Activated naive CD8-positive, alpha-beta T cell (primary cell): ENCODE measurements at regions not wholly inside any gene's neighbourhood (a gene's known extent, or its start where the extent isn't known, plus 50 kb on each side); places are given as distances from the start of the nearest gene placed in this dataset.
"Not testable (repeated sequence)": the region's sequence is repeated elsewhere in the genome, so short reads cannot be mapped to it uniquely, and the experiment has no call there.

Experiments
- H3K27ac Mint-ChIP-seq: one replicate; pipeline ENCODE4 v1.8.0; 2021; ENCODE audit warnings: mixed read lengths
- H3K27me3 Mint-ChIP-seq: one replicate; pipeline ENCODE4 v1.8.0; 2021; ENCODE audit warnings: mixed read lengths
- H3K36me3 Mint-ChIP-seq: one replicate; pipeline ENCODE4 v1.8.0; 2021; ENCODE audit warnings: mixed read lengths
- H3K4me1 Mint-ChIP-seq: one replicate; pipeline ENCODE4 v1.8.0; 2021; ENCODE audit warnings: low read depth, mixed read lengths
- H3K4me3 Mint-ChIP-seq: one replicate; pipeline ENCODE4 v1.8.0; 2021; ENCODE audit warnings: mild to moderate bottlenecking, mixed read lengths
- H3K9me3 Mint-ChIP-seq: one replicate; pipeline ENCODE4 v1.8.0; 2021; ENCODE audit warnings: low read depth, mixed read lengths

- Mint-ChIP-seq H3K9me3 (no peaks in the 10 kb centered on the region), H3K4me3 (no peak overlapping the region), H3K4me1 (no peaks in the 10 kb centered on the region)
These were observed 353.3 kb upstream of the CNR1 start for GRCh38 chr6:88519301-88520016.

GRCh38 chr6:88517737-88518136, 351.6 kb upstream of the CNR1 start:
- H3K27me3 Mint-ChIP-seq, result peaks cover 1% of the 10 kb centered on the region

More at GRCh38 chr6:88519301-88520016, 353.3 kb upstream of the CNR1 start:
- Mint-ChIP-seq H3K36me3 (no peaks in the 10 kb centered on the region), H3K27ac (no peak overlapping the region), H3K27me3 (peaks cover 1% of the 10 kb centered on the region)

GRCh38 chr6:88513920-88514319, 347.8 kb upstream of the CNR1 start:
- Mint-ChIP-seq H3K27me3 (peaks cover 3% of the 10 kb centered on the region), H3K9me3 (no peaks in the 10 kb centered on the region), H3K27ac (no peak overlapping the region), H3K4me3 (no peak overlapping the region), H3K36me3 (no peaks in the 10 kb centered on the region), H3K4me1 (no peaks in the 10 kb centered on the region)

More at GRCh38 chr6:88517737-88518136, 351.6 kb upstream of the CNR1 start:
- no peak overlapping the region for H3K27ac Mint-ChIP-seq
- no peaks in the 10 kb centered on the region for H3K4me1 Mint-ChIP-seq
- H3K9me3 Mint-ChIP-seq, result no peaks in the 10 kb centered on the region
- no peaks in the 10 kb centered on the region for H3K36me3 Mint-ChIP-seq
- H3K4me3 Mint-ChIP-seq, result no peak overlapping the region

GRCh38 chr6:88513471-88513870, 347.3 kb upstream of the CNR1 start:
- no peaks in the 10 kb centered on the region for H3K36me3 Mint-ChIP-seq
- H3K27me3 Mint-ChIP-seq, result peaks cover 3% of the 10 kb centered on the region
- H3K9me3 Mint-ChIP-seq, result no peaks in the 10 kb centered on the region
- H3K27ac Mint-ChIP-seq, result no peak overlapping the region
- H3K4me3 Mint-ChIP-seq, result no peak overlapping the region
- H3K4me1 Mint-ChIP-seq, result no peaks in the 10 kb centered on the region

DNA sequence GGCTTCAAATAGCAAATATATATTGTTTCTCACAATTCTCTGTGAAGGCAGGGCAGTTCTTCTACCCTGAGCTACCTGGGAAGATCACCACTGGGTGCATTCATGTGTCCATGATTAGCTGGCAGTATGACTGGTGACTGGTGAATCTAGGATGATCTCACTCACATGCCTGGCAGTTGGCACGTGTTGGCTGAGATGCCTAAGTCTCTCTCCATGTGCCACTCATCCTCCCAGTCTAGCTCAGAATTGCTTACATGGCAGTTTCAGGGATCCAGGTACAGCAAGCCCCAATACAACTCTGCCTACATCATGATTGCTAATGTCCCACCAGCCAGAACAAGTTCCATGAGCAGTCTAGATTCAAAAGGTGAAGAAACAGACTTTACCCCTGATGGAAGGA, 346.8 kb upstream of the CNR1 start:
- no peaks in the 10 kb centered on the region for H3K4me1 Mint-ChIP-seq
- H3K4me3 Mint-ChIP-seq, result no peak overlapping the region
- no peaks in the 10 kb centered on the region for H3K36me3 Mint-ChIP-seq
- no peaks in the 10 kb centered on the region for H3K9me3 Mint-ChIP-seq
- peaks cover 3% of the 10 kb centered on the region for H3K27me3 Mint-ChIP-seq
- no peak overlapping the region for H3K27ac Mint-ChIP-seq

- no peaks in the 10 kb centered on the region for H3K4me1 Mint-ChIP-seq
- no peaks in the 10 kb centered on the region for H3K36me3 Mint-ChIP-seq
- no peak overlapping the region for H3K27ac Mint-ChIP-seq
- H3K4me3 Mint-ChIP-seq, result no peak overlapping the region
- H3K27me3 Mint-ChIP-seq, result peaks cover 9% of the 10 kb centered on the region
- no peaks in the 10 kb centered on the region for H3K9me3 Mint-ChIP-seq
These were observed 336.2 kb upstream of the CNR1 start for GRCh38 chr6:88502391-88502790.

- H3K9me3 Mint-ChIP-seq, result no peaks in the 10 kb centered on the region
- H3K36me3 Mint-ChIP-seq, result no peaks in the 10 kb centered on the region
- H3K27ac Mint-ChIP-seq, result no peak overlapping the region
- no peaks in the 10 kb centered on the region for H3K4me1 Mint-ChIP-seq
- peaks cover 8% of the 10 kb centered on the region for H3K27me3 Mint-ChIP-seq
- H3K4me3 Mint-ChIP-seq, result no peak overlapping the region
These were observed 333.9 kb upstream of the CNR1 start for GRCh38 chr6:88499845-88500699.

GRCh38 chr6:88499436-88499835, 333.3 kb upstream of the CNR1 start:
- Mint-ChIP-seq H3K9me3 (no peaks in the 10 kb centered on the region), H3K4me1 (no peaks in the 10 kb centered on the region), H3K27ac (no peak overlapping the region), H3K36me3 (no peaks in the 10 kb centered on the region), H3K27me3 (peaks cover 8% of the 10 kb centered on the region), H3K4me3 (no peak overlapping the region)

- not testable (repeated sequence) for H3K27me3 Mint-ChIP-seq, H3K4me3 Mint-ChIP-seq, H3K9me3 Mint-ChIP-seq, H3K27ac Mint-ChIP-seq, H3K36me3 Mint-ChIP-seq, H3K4me1 Mint-ChIP-seq
These were observed 331.3 kb upstream of the CNR1 start for GRCh38 chr6:88497403-88497802.

DNA sequence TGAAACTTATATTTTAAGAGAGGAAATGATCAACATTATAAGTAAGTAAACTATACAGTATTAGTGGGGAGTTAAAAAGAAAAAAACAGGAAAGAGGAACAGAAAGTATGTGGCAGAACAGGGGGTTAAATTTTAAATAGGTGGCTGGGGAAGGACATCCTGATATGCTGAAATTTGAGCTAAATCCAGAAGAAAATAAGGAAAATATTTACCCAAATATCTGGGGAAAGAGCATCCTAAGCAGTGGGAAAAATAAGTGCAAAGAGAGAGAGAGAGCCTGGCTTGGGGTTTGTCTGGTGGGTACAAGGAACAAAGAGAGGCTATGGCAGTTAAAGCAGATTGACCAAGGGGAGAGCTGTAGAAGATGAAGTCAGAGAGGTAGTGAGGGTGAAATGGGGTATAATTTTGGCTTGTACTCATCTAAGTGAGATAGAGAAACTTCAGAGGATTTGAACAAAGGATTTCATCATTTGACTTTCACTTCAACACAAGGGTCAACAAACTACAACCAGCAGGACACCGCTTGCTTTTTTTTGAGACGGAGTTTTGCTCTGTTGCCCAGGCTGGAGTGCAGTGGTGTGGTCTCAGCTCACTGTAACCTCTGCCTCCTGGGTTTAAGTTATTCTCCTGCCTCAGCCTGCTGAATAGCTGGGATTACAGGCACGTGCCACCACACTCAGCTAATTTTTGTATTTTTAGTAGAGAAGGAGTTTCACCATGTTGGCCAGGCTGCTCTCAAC, 328.4 kb upstream of the CNR1 start:
- no peaks in the 10 kb centered on the region for H3K36me3 Mint-ChIP-seq
- H3K4me3 Mint-ChIP-seq, result no peak overlapping the region
- H3K27ac Mint-ChIP-seq, result no peak overlapping the region
- H3K27me3 Mint-ChIP-seq, result peaks cover 5% of the 10 kb centered on the region
- no peaks in the 10 kb centered on the region for H3K9me3 Mint-ChIP-seq
- H3K4me1 Mint-ChIP-seq, result no peaks in the 10 kb centered on the region

- Mint-ChIP-seq H3K4me3 (no peak overlapping the region), H3K9me3 (no peaks in the 10 kb centered on the region), H3K4me1 (no peaks in the 10 kb centered on the region), H3K27ac (no peak overlapping the region), H3K36me3 (no peaks in the 10 kb centered on the region), H3K27me3 (peaks cover 2% of the 10 kb centered on the region)
These were observed 327.6 kb upstream of the CNR1 start for GRCh38 chr6:88493717-88494116.

- no peaks in the 10 kb centered on the region for H3K4me1 Mint-ChIP-seq
- H3K4me3 Mint-ChIP-seq, result no peak overlapping the region
- peaks cover 2% of the 10 kb centered on the region for H3K27me3 Mint-ChIP-seq
- H3K27ac Mint-ChIP-seq, result no peak overlapping the region
- no peaks in the 10 kb centered on the region for H3K9me3 Mint-ChIP-seq
- no peaks in the 10 kb centered on the region for H3K36me3 Mint-ChIP-seq
These were observed 326.7 kb upstream of the CNR1 start for GRCh38 chr6:88492824-88493223.

GRCh38 chr6:88492241-88492640, 326.1 kb upstream of the CNR1 start:
- Mint-ChIP-seq H3K27ac (no peak overlapping the region), H3K36me3 (no peaks in the 10 kb centered on the region), H3K4me3 (no peak overlapping the region), H3K4me1 (no peaks in the 10 kb centered on the region), H3K27me3 (peaks cover 2% of the 10 kb centered on the region), H3K9me3 (no peaks in the 10 kb centered on the region)

GRCh38 chr6:88491266-88491880, 325.2 kb upstream of the CNR1 start:
- Mint-ChIP-seq H3K4me1 (no peaks in the 10 kb centered on the region), H3K27me3 (peaks cover 2% of the 10 kb centered on the region), H3K4me3 (no peak overlapping the region), H3K9me3 (no peaks in the 10 kb centered on the region), H3K27ac (no peak overlapping the region), H3K36me3 (no peaks in the 10 kb centered on the region)

- no peak overlapping the region for H3K4me3 Mint-ChIP-seq
- H3K36me3 Mint-ChIP-seq, result no peaks in the 10 kb centered on the region
- H3K4me1 Mint-ChIP-seq, result no peaks in the 10 kb centered on the region
- peaks cover 2% of the 10 kb centered on the region for H3K27me3 Mint-ChIP-seq
- H3K27ac Mint-ChIP-seq, result no peak overlapping the region
- H3K9me3 Mint-ChIP-seq, result no peaks in the 10 kb centered on the region
These were observed 324.7 kb upstream of the CNR1 start for GRCh38 chr6:88490908-88491264.
